Thyroid gland (tissue), 4 donors: ENCODE measurements at regions not wholly inside any gene's neighbourhood (a gene's known extent, or its start where the extent isn't known, plus 50 kb on each side); places are given as distances from the start of the nearest gene placed in this dataset.

Source experiments
- DNase-seq, 2 donors: peaks; one replicate each; pipeline ENCODE4 v3.0.0-alpha.2; 2019
- H3K27ac ChIP-seq, 3 donors: fragments of 200-600 bp; sonication (generic); 1 replicate in 2 of 3; 2 replicates in 1 of 3; pipeline ENCODE4 v1.5.1; 2016 to 2019; ENCODE audit warnings: mild to moderate bottlenecking in 1 of 3, moderate library complexity in 1 of 3
- H3K27me3 ChIP-seq: fragments of 200-600 bp; sonication (generic); one replicate; pipeline ENCODE4 v1.5.1; 2019
- H3K36me3 ChIP-seq, 2 donors: fragments of 200-600 bp; sonication (generic); one replicate each; pipeline ENCODE4 v1.5.1; 2016 to 2019
- H3K4me1 ChIP-seq, 2 donors: fragments of 200-600 bp; sonication (generic); one replicate each; pipeline ENCODE4 v1.5.1; 2017 to 2019
- H3K4me3 ChIP-seq, 3 donors: fragments of 200-600 bp; sonication (generic); replicated peaks in 1 of 3; 1 replicate in 2 of 3; 2 replicates in 1 of 3; pipeline ENCODE4 v1.5.1; 2016; ENCODE audit warnings: mild to moderate bottlenecking in 1 of 3
- H3K9me3 ChIP-seq: fragments of 200-600 bp; sonication (generic); one replicate; pipeline ENCODE4 v1.5.1; 2017
- CTCF ChIP-seq, 6 experiments: fragments of 200-600 bp in 3 of 6; fragments of 450-650 bp in 3 of 6; sonication (generic) in 3 of 6; IDR thresholded peaks; one replicate each; pipeline ENCODE4 v1.5.1; 2016 to 2019; ENCODE audit warnings: antibody characterized with exemption in 6 of 6, mild to moderate bottlenecking in 2 of 6, inconsistent platforms in 1 of 6, moderate library complexity in 1 of 6
- POLR2A ChIP-seq, 2 donors: fragments of 450-650 bp; IDR thresholded peaks; one replicate each; pipeline ENCODE4 v1.6.1; 2017; ENCODE audit warnings: antibody characterized with exemption in 2 of 2, mild to moderate bottlenecking in 2 of 2, moderate library complexity in 1 of 2
- WGBS, 2 donors: methylation state at CpG; one replicate each; pipeline ENCODE4 v1.1.5; 2017; 5-methylcytosine and 5-hydroxymethylcytosine counted together
- intact Hi-C: fragments of 100-400 bp; cut with DNase I; formaldehyde crosslinking; loops from one replicate; pipeline ENCODE4 v1.15.1; 2023

DNA sequence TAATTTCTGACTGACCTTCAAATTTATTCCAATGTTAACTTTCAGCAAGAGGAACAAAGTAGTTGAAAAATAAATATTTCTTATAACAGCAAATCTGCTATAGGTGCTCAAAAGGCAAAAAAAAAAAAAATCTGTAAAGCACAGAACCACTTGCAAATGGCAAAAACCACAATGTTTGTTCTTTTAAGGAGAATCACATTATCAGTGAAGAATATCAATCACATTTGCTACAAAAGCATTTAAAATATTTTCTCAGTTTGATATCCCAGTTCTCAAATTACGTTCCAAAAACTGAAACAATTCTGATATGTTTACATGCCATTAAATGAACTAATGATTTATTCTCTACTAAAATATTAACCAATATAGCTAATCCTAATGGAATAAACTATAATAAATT is 163.3 kb downstream of the METTL4 start:
- H3K36me3 ChIP-seq = no peaks in the 10 kb centered on the region
- whole genome bisulfite sequencing, 2 donors = 77 to 78% methylated on average over 1 of the region's 1 CpG
- H3K27ac ChIP-seq = no peak overlapping the region
- H3K4me1 ChIP-seq = no peaks in the 10 kb centered on the region
- no peaks in the 10 kb centered on the region for H3K27me3 ChIP-seq
- no peak overlapping the region for H3K4me3 ChIP-seq
- TF ChIP-seq POLR2A (IDR thresholded peaks at IDR 0.05) = no peak
- no peak for TF ChIP-seq CTCF (IDR thresholded peaks at IDR 0.05)
- DNase-seq = no peak
- no peaks in the 10 kb centered on the region for H3K9me3 ChIP-seq
- intact Hi-C loops = no loop called here

GRCh38 chr18:2409906-2410305 is 161.4 kb downstream of the METTL4 start:
- Histone ChIP-seq H3K27ac (no peak overlapping the region), H3K9me3 (no peaks in the 10 kb centered on the region), H3K36me3 (no peaks in the 10 kb centered on the region), H3K4me1 (no peaks in the 10 kb centered on the region), H3K27me3 (no peaks in the 10 kb centered on the region), H3K4me3 (no peak overlapping the region)
- intact Hi-C loops = no loop called here
- TF ChIP-seq CTCF (IDR thresholded peaks at IDR 0.05) = no peak
- TF ChIP-seq POLR2A (IDR thresholded peaks at IDR 0.05) = no peak
- WGBS, 2 donors = 71 to 76% methylated on average over 5 of the region's 5 CpGs
- DNase-seq = no peak

GRCh38 chr18:2410688-2411087 is 160.6 kb downstream of the METTL4 start:
- TF ChIP-seq POLR2A (IDR thresholded peaks at IDR 0.05) (no peak), CTCF (IDR thresholded peaks at IDR 0.05) (no peak)
- Histone ChIP-seq H3K27me3 (no peaks in the 10 kb centered on the region), H3K4me3 (no peak overlapping the region), H3K27ac (no peak overlapping the region), H3K9me3 (no peaks in the 10 kb centered on the region), H3K4me1 (no peaks in the 10 kb centered on the region), H3K36me3 (no peaks in the 10 kb centered on the region)
- DNase-seq = no peak
- intact Hi-C loops = no loop called here
- 80 to 88% methylated on average over 1 of the region's 1 CpG for WGBS, 2 donors

- WGBS, 2 donors = 91 to 92% methylated on average over 1 of the region's 1 CpG
- no peak for TF ChIP-seq CTCF (IDR thresholded peaks at IDR 0.05)
- TF ChIP-seq POLR2A (IDR thresholded peaks at IDR 0.05) = no peak
- no peak for DNase-seq
- intact Hi-C loops = no loop called here
- Histone ChIP-seq H3K27me3 (no peaks in the 10 kb centered on the region), H3K4me1 (no peaks in the 10 kb centered on the region), H3K36me3 (no peaks in the 10 kb centered on the region), H3K4me3 (no peak overlapping the region), H3K9me3 (no peaks in the 10 kb centered on the region), H3K27ac (no peak overlapping the region)
These were observed 159.8 kb downstream of the METTL4 start for GRCh38 chr18:2411381-2411960.

DNA sequence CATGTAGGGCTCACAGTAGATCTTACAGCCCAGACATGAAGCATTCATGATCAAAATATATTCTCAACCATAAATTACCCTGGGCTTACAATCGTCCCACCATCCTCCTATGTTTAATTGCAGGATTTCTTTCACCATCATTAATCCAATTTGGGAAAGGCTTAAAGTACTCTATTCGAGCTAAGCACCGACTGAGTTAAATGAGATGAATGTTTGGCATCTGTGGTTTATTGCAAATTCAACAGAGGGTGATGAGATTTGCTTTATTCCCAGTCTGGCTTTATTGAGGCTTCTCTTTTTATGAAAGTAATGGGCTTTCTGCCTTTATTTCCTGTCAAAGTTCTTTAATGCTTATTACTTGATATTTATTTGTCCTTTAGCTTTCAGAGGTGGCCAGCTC is 159.0 kb downstream of the METTL4 start:
- Histone ChIP-seq H3K27ac (no peak overlapping the region), H3K27me3 (no peaks in the 10 kb centered on the region), H3K4me3 (no peak overlapping the region), H3K9me3 (no peaks in the 10 kb centered on the region), H3K4me1 (no peaks in the 10 kb centered on the region), H3K36me3 (no peaks in the 10 kb centered on the region)
- intact Hi-C loops = no loop called here
- 78 to 81% methylated on average over 3 of the region's 3 CpGs for WGBS, 2 donors
- TF ChIP-seq CTCF (IDR thresholded peaks at IDR 0.05) (no peak), POLR2A (IDR thresholded peaks at IDR 0.05) (no peak)
- DNase-seq = no peak
